ENCODE measurements at regions not wholly inside any gene's neighbourhood (a gene's known extent, or its start where the extent isn't known, plus 50 kb on each side); places are given as distances from the start of the nearest gene placed in this dataset.

DNA sequence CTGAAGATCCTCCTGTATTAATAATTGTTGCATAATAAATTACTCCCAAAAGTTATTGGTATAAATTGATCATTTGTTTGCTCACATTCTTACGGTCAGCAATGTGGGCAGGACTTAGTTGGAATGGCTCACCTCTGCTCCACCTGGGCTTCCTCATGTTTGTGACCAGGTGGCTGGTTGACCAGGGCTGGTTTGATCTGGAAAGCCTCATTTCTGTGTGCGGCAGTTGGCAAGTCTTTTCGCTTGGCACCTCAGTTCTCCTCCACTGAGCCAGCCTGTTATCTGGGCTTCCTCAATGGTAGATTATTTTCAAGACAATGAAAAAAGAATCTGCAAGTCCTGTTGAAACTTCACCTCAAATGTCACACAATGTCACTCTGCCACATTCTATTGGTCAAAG, 301.1 kb downstream of the TBL1XR1 start:
- H3K36me3 ChIP-seq, result no peaks in the 10 kb centered on the region
- no peaks in the 10 kb centered on the region for H3K4me1 ChIP-seq
- no peak overlapping the region for H3K27ac ChIP-seq
- no peak overlapping the region for H3K4me3 ChIP-seq
- ATAC-seq, result no peak
- TF ChIP-seq EP300 (IDR thresholded peaks at IDR 0.05) (no peak), POLR2AphosphoS5 (IDR thresholded peaks at IDR 0.05) (no peak), POLR2A (IDR thresholded peaks at IDR 0.05) (no peak)
- TF ChIP-seq, protein P1, sequence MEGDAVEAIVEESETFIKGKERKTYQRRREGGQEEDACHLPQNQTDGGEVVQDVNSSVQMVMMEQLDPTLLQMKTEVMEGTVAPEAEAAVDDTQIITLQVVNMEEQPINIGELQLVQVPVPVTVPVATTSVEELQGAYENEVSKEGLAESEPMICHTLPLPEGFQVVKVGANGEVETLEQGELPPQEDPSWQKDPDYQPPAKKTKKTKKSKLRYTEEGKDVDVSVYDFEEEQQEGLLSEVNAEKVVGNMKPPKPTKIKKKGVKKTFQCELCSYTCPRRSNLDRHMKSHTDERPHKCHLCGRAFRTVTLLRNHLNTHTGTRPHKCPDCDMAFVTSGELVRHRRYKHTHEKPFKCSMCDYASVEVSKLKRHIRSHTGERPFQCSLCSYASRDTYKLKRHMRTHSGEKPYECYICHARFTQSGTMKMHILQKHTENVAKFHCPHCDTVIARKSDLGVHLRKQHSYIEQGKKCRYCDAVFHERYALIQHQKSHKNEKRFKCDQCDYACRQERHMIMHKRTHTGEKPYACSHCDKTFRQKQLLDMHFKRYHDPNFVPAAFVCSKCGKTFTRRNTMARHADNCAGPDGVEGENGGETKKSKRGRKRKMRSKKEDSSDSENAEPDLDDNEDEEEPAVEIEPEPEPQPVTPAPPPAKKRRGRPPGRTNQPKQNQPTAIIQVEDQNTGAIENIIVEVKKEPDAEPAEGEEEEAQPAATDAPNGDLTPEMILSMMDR (IDR thresholded peaks at IDR 0.05), result no peak
- 92 to 100% methylated on average over 2 to 3 of the region's 3 CpGs for WGBS, 2 donors (ENCODE audit: low coverage in 1 of 2)
- H3K9me3 ChIP-seq, result no peaks in the 10 kb centered on the region
- no peaks in the 10 kb centered on the region for H3K27me3 ChIP-seq

- 86% methylated on average over 1 of the region's 1 CpG; no CpG with 5 or more reads in 1 of the 2 donors for WGBS, 2 donors (ENCODE audit: low coverage in 1 of 2)
- Histone ChIP-seq H3K36me3 (no peaks in the 10 kb centered on the region), H3K9me3 (peaks cover 0 to 14% (median 0%) of the 10 kb centered on the region in 3 donors), H3K27me3 (no peaks in the 10 kb centered on the region), H3K4me1 (no peaks in the 10 kb centered on the region), H3K27ac (no peak overlapping the region), H3K4me3 (no peak overlapping the region)
- TF ChIP-seq POLR2A (IDR thresholded peaks at IDR 0.05), result no peak
- TF ChIP-seq EP300 (IDR thresholded peaks at IDR 0.05), result no peak
- TF ChIP-seq, protein P1 (IDR thresholded peaks at IDR 0.05), result no peak
- TF ChIP-seq POLR2AphosphoS5 (IDR thresholded peaks at IDR 0.05), result no peak
- ATAC-seq, result no peak
Observed at GRCh38 chr3:176879710-176880109, 317.6 kb downstream of the TBL1XR1 start.

DNA sequence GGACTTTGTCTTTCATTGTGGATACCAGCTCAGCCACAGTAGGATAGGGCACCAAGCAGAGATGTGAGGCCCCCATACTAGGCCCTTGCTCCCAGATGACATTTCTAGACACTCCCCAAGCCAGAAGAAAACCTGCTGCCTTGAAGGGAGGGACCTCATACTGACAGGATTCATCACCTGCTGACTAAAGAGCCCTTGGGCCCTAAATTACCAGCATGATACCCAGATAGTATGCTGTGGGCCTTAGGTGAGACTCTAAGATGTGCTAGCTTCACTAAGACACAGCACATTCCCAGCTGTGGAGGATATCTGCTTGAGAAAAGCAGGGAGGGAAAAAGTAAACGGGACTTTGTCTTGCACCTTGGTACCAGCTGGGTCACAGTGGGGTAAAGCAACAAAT, 324.0 kb downstream of the TBL1XR1 start:
- Histone ChIP-seq H3K4me1 (no peaks in the 10 kb centered on the region), H3K27ac (no peak overlapping the region), H3K9me3 (no peaks in the 10 kb centered on the region), H3K36me3 (no peaks in the 10 kb centered on the region), H3K4me3 (no peak overlapping the region), H3K27me3 (no peaks in the 10 kb centered on the region)
- TF ChIP-seq POLR2AphosphoS5 (IDR thresholded peaks at IDR 0.05), result no peak
- TF ChIP-seq, protein P1 (IDR thresholded peaks at IDR 0.05), result no peak
- TF ChIP-seq POLR2A (IDR thresholded peaks at IDR 0.05), result no peak
- no peak for TF ChIP-seq EP300 (IDR thresholded peaks at IDR 0.05)
- no peak for ATAC-seq
- WGBS, 2 donors (ENCODE audit: low coverage in 1 of 2), result 100% methylated on average over 1 of the region's 1 CpG; no CpG with 5 or more reads in 1 of the 2 donors

DNA sequence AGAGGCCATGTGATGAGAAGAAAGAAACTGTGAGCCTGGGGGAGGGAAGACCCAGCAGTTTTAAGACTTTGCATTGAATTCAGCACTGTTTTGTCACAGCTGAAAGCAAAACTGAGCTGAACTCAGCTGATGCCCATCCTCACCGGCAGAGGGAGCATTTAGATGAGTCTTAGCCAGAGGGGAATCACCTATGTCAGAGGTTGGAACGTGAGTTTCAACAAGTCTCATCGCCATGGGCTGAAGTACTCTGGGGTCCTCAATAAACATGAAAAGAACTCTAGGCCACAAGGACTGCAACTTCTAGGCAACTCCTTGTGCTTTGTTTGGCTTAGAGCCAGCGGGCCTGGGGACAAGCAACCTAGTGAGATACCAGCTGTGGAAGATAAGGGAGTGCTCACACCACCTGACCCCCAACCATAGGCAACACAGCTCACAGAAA, 324.5 kb downstream of the TBL1XR1 start:
- Histone ChIP-seq H3K4me1 (no peaks in the 10 kb centered on the region), H3K36me3 (no peaks in the 10 kb centered on the region), H3K27me3 (no peaks in the 10 kb centered on the region), H3K4me3 (no peak overlapping the region), H3K27ac (no peak overlapping the region), H3K9me3 (no peaks in the 10 kb centered on the region)
- TF ChIP-seq, protein P1 (IDR thresholded peaks at IDR 0.05), result peak; percentile 38 to 77 (median 60)
- TF ChIP-seq EP300 (IDR thresholded peaks at IDR 0.05), result no peak
- WGBS, 2 donors (ENCODE audit: low coverage in 1 of 2), result 0 to 20% methylated on average over 1 of the region's 4 CpGs
- no peak for ATAC-seq

DNA sequence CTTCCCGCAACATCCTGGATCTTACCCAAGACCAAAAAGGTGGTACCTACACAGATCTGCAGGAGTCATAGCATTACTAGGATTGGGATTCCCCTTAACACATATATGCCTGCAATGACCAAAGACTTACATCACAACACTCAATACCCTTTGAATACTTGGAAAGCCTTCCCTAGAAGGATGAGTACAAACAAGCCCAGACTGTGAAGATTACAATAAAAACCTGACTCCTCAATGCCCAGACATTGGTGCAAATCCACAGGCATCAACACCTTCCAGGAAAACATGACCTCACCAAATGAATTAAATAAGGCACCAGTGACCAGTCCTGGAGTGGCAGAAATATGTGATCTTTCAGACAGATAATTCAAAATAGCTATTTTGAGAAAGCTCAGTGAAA, 326.8 kb downstream of the TBL1XR1 start:
- Histone ChIP-seq H3K27me3 (no peaks in the 10 kb centered on the region), H3K4me3 (no peak overlapping the region), H3K36me3 (no peaks in the 10 kb centered on the region), H3K9me3 (no peaks in the 10 kb centered on the region), H3K4me1 (no peaks in the 10 kb centered on the region), H3K27ac (no peak overlapping the region)
- WGBS, 2 donors (ENCODE audit: low coverage in 1 of 2), result 89 to 100% methylated on average over 1 of the region's 1 CpG
- no peak for ATAC-seq
- TF ChIP-seq, protein P1 (IDR thresholded peaks at IDR 0.05), result no peak
- TF ChIP-seq POLR2A (IDR thresholded peaks at IDR 0.05) (no peak), EP300 (IDR thresholded peaks at IDR 0.05) (no peak), POLR2AphosphoS5 (IDR thresholded peaks at IDR 0.05) (no peak)

Measured in gastroesophageal sphincter (tissue), 4 donors.